ENCODE measurements at regions not wholly inside any gene's neighbourhood (a gene's known extent, or its start where the extent isn't known, plus 50 kb on each side); places are given as distances from the start of the nearest gene placed in this dataset.

GRCh38 chr9:111233963-111234362 is 96.1 kb downstream of the OR2K2 start:
- Histone ChIP-seq H3K4me3 (no peak overlapping the region), H4K20me1 (ENCODE audit: control insufficient read depth, insufficient read depth) (no peaks in the 10 kb centered on the region), H3K36me3 (ENCODE audit: control insufficient read depth in 2 of 2, insufficient read depth in 2 of 2, low read length in 1 of 2) (no peaks in the 10 kb centered on the region), H3K4me2 (ENCODE audit: control insufficient read depth, insufficient read depth) (no peak overlapping the region), H3K79me2 (ENCODE audit: control insufficient read depth, insufficient read depth, low read length) (no peaks in the 10 kb centered on the region), H3K27me3 (replicated peaks in 1 of 2; ENCODE audit: control insufficient read depth in 2 of 2, insufficient read depth in 2 of 2, low read length in 1 of 2) (no peaks in the 10 kb centered on the region), H3K9me3 (replicated peaks; ENCODE audit: control insufficient read depth, insufficient read depth, low read length) (no peaks in the 10 kb centered on the region), H3K27ac (ENCODE audit: control insufficient read depth, insufficient read depth) (no peak overlapping the region), H2AFZ (ENCODE audit: control insufficient read depth, low read depth, low read length) (no peak overlapping the region), H3K4me1 (ENCODE audit: control insufficient read depth, insufficient read depth, low read length) (no peaks in the 10 kb centered on the region), H3K9ac (ENCODE audit: control insufficient read depth, insufficient read depth, low read length) (no peak overlapping the region)
- TF ChIP-seq STAT1 (conservative IDR thresholded peaks at IDR 0.05) = no peak
- no peak for TF ChIP-seq SRF (IDR thresholded peaks at IDR 0.05; ENCODE audit: low read depth in 2 of 2, low read length in 2 of 2)
- no peak for TF ChIP-seq ZNF207 (IDR thresholded peaks at IDR 0.05; ENCODE audit: borderline replicate concordance)
- TF ChIP-seq CHD4 (IDR thresholded peaks at IDR 0.05) = no peak
- TF ChIP-seq ATF7 (IDR thresholded peaks at IDR 0.05; ENCODE audit: low read depth) = no peak
- TF ChIP-seq, protein P1, sequence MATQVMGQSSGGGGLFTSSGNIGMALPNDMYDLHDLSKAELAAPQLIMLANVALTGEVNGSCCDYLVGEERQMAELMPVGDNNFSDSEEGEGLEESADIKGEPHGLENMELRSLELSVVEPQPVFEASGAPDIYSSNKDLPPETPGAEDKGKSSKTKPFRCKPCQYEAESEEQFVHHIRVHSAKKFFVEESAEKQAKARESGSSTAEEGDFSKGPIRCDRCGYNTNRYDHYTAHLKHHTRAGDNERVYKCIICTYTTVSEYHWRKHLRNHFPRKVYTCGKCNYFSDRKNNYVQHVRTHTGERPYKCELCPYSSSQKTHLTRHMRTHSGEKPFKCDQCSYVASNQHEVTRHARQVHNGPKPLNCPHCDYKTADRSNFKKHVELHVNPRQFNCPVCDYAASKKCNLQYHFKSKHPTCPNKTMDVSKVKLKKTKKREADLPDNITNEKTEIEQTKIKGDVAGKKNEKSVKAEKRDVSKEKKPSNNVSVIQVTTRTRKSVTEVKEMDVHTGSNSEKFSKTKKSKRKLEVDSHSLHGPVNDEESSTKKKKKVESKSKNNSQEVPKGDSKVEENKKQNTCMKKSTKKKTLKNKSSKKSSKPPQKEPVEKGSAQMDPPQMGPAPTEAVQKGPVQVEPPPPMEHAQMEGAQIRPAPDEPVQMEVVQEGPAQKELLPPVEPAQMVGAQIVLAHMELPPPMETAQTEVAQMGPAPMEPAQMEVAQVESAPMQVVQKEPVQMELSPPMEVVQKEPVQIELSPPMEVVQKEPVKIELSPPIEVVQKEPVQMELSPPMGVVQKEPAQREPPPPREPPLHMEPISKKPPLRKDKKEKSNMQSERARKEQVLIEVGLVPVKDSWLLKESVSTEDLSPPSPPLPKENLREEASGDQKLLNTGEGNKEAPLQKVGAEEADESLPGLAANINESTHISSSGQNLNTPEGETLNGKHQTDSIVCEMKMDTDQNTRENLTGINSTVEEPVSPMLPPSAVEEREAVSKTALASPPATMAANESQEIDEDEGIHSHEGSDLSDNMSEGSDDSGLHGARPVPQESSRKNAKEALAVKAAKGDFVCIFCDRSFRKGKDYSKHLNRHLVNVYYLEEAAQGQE (IDR thresholded peaks at IDR 0.05; ENCODE audit: low read depth, low read length) = no peak
- TF ChIP-seq BACH1 (IDR thresholded peaks at IDR 0.05; ENCODE audit: borderline replicate concordance) = no peak
- no peak for TF ChIP-seq MEF2A (IDR thresholded peaks at IDR 0.05; ENCODE audit: insufficient read depth, low read depth, low read length)
- no peak for TF ChIP-seq HDGF (IDR thresholded peaks at IDR 0.05)
- no peak for TF ChIP-seq MYB (IDR thresholded peaks at IDR 0.05; ENCODE audit: borderline replicate concordance, low read depth, low read length)
- no peak for TF ChIP-seq SREBF2 (IDR thresholded peaks at IDR 0.05; ENCODE audit: low read length)
- TF ChIP-seq, protein P2, sequence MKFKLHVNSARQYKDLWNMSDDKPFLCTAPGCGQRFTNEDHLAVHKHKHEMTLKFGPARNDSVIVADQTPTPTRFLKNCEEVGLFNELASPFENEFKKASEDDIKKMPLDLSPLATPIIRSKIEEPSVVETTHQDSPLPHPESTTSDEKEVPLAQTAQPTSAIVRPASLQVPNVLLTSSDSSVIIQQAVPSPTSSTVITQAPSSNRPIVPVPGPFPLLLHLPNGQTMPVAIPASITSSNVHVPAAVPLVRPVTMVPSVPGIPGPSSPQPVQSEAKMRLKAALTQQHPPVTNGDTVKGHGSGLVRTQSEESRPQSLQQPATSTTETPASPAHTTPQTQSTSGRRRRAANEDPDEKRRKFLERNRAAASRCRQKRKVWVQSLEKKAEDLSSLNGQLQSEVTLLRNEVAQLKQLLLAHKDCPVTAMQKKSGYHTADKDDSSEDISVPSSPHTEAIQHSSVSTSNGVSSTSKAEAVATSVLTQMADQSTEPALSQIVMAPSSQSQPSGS (IDR thresholded peaks at IDR 0.05; ENCODE audit: low read length) = no peak
- BruUV-seq (replicated peaks) = no TSS peak
- WGBS (ENCODE audit: insufficient coverage, insufficient replicate concordance, low lambda C conversion rate, missing lambda C conversion rate) = 12% methylated on average over 3 of the region's 3 CpGs
- SMC1A ChIA-PET (ENCODE audit: uncharacterized antibody, unreplicated experiment) = interaction anchor here (0.6 to 1.5 kb wide), 4 partner anchors 14 to 43 kb away, joined by 3 to 4 read pairs (median 4); no protein-coding TSS in a partner anchor
- intact Hi-C loops (cut with micrococcal nuclease; ENCODE audit: unreplicated experiment) (no loop called here), in situ Hi-C loops (cut with MboI) (no loop called here)
- CTCF ChIA-PET = interaction anchor here (1.4 kb wide), 1 partner anchor 198 kb away, joined by 4 read pairs; no protein-coding TSS in a partner anchor
- RAD21 ChIA-PET (ENCODE audit: unreplicated experiment) = interaction anchor here (1.7 to 2.1 kb wide), 2 partner anchors 85 to 198 kb away, joined by 4 to 5 read pairs; no protein-coding TSS in a partner anchor
- POLR2A ChIA-PET = no interaction called here
- no peak for ATAC-seq
- no peak for DNase-seq (ENCODE audit: low read depth, low spot score)
- FAIRE-seq = no peak

Data from GM12878 (cell line).